Hepatocyte (in vitro differentiated cells): ENCODE measurements at regions not wholly inside any gene's neighbourhood (a gene's known extent, or its start where the extent isn't known, plus 50 kb on each side); places are given as distances from the start of the nearest gene placed in this dataset.
"Not testable (repeated sequence)": the region's sequence is repeated elsewhere in the genome, so short reads cannot be mapped to it uniquely, and the experiment has no call there.

Source experiments
- CTCF ChIP-seq: fragments of 200-600 bp; sonication (generic); IDR thresholded peaks from 2 replicates; pipeline ENCODE4 v1.5.1; 2016; ENCODE audit warnings: antibody characterized with exemption, mild to moderate bottlenecking; ENCODE audit not compliant: poor library complexity
- EZH2 ChIP-seq: fragments of 200-600 bp; sonication (generic); IDR thresholded peaks from 2 replicates; pipeline ENCODE4 v1.6.1; 2016; ENCODE audit warnings: antibody characterized with exemption, mild to moderate bottlenecking, borderline replicate concordance
- EZH2phosphoT487 ChIP-seq: fragments of 200-600 bp; sonication (generic); IDR thresholded peaks from one replicate; pipeline ENCODE4 v1.6.1; 2018; ENCODE audit warnings: antibody characterized with exemption, mild to moderate bottlenecking, low read depth, moderate library complexity; ENCODE audit not compliant: unreplicated experiment, severe bottlenecking

DNA sequence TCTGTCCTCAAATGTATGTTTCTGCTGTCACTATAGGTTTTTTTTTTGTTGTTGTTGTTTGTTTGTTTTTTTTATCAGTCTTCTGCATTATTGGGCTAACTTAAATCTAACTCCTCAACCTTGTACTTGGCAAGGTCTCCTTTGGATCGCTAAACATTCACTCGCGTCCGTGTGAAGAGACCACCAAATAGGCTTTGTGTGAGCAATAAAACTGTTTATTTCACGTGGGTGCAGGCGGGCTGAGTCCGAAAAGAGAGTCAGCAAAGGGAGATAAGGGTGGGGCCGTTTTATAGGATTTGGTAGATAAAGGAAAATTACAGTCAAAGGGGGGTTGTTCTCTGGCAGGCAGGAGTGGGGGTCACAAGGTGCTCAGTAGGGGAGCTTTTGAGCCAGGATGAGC lies 845.6 kb upstream of the ANO3 start:
- TF ChIP-seq CTCF, EZH2, EZH2phosphoT487: not testable (repeated sequence)
